Vagina (tissue), 2 donors: ENCODE measurements at regions not wholly inside any gene's neighbourhood (a gene's known extent, or its start where the extent isn't known, plus 50 kb on each side); places are given as distances from the start of the nearest gene placed in this dataset.

Source experiments
- POLR2A ChIP-seq, 2 donors: fragments of 450-650 bp; IDR thresholded peaks; one replicate each; pipeline ENCODE4 v1.6.1; 2017; ENCODE audit warnings: antibody characterized with exemption in 2 of 2, mild to moderate bottlenecking in 2 of 2, moderate library complexity in 2 of 2
- TF ChIP-seq, protein P1 (sequence below), 3 experiments: fragments of 450-650 bp in 2 of 3; fragments of 200-600 bp in 1 of 3; sonication (generic) in 1 of 3; IDR thresholded peaks; one replicate each; pipeline ENCODE4 v1.5.1; 2017 to 2019; ENCODE audit warnings: antibody characterized with exemption in 3 of 3, mild to moderate bottlenecking in 2 of 3, moderate library complexity in 2 of 3

DNA sequence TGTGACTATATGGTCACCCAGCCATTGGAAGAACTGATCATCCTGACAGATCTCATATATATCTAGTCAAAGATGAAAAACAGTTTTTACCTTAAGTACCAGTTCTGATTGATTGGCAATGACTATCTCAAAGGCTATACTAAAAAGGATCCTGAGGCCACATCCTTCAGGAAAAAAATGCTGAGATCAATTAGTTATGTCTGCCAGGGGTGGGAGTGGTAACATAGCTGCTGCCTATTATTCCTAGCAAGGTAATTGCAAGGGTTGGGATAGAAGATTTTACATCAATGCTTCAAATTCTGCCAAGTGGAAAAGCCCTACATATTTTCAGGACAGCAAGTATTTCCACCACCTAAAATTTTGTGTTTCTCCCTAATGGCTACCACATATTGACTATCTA is 114.7 kb downstream of the C1D start:
- TF ChIP-seq, protein P1, sequence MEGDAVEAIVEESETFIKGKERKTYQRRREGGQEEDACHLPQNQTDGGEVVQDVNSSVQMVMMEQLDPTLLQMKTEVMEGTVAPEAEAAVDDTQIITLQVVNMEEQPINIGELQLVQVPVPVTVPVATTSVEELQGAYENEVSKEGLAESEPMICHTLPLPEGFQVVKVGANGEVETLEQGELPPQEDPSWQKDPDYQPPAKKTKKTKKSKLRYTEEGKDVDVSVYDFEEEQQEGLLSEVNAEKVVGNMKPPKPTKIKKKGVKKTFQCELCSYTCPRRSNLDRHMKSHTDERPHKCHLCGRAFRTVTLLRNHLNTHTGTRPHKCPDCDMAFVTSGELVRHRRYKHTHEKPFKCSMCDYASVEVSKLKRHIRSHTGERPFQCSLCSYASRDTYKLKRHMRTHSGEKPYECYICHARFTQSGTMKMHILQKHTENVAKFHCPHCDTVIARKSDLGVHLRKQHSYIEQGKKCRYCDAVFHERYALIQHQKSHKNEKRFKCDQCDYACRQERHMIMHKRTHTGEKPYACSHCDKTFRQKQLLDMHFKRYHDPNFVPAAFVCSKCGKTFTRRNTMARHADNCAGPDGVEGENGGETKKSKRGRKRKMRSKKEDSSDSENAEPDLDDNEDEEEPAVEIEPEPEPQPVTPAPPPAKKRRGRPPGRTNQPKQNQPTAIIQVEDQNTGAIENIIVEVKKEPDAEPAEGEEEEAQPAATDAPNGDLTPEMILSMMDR (IDR thresholded peaks at IDR 0.05), result no peak
- no peak for TF ChIP-seq POLR2A (IDR thresholded peaks at IDR 0.05)
